Suprapubic skin (tissue), 3 donors: ENCODE measurements at regions not wholly inside any gene's neighbourhood (a gene's known extent, or its start where the extent isn't known, plus 50 kb on each side); places are given as distances from the start of the nearest gene placed in this dataset.

Experiments
- POLR2A ChIP-seq, 2 donors: fragments of 450-650 bp; IDR thresholded peaks; one replicate each; pipeline ENCODE4 v1.6.1; 2017; ENCODE audit warnings: antibody characterized with exemption in 2 of 2, mild to moderate bottlenecking in 2 of 2, moderate library complexity in 2 of 2
- TF ChIP-seq, protein P1 (sequence below), 2 donors: fragments of 200-600 bp in 1 of 2; fragments of 450-650 bp in 1 of 2; sonication (generic) in 1 of 2; IDR thresholded peaks; one replicate each; pipeline ENCODE4 v1.5.1; 2016 to 2019; ENCODE audit warnings: antibody characterized with exemption in 2 of 2, mild to moderate bottlenecking in 1 of 2, moderate library complexity in 1 of 2

DNA sequence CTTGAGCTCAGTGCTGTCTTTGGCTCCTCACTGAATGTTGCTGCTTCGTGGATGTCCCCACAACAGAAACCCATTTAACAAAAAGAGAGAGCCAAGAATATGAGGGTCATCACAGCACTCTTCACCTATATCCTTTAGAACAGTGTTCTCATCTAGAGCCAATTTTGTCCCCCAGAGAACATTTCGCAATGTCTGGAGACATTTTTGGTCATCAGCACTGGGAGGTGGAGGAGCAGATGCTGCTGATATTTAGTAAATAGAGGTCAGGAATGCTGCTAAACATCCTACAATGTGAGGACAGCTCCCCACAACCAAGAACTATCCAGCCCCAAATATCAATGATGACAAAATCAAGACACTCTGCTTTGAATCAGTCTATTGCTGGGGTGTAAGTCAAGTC, 92.5 kb downstream of the BBS10 start:
- TF ChIP-seq, protein P1, sequence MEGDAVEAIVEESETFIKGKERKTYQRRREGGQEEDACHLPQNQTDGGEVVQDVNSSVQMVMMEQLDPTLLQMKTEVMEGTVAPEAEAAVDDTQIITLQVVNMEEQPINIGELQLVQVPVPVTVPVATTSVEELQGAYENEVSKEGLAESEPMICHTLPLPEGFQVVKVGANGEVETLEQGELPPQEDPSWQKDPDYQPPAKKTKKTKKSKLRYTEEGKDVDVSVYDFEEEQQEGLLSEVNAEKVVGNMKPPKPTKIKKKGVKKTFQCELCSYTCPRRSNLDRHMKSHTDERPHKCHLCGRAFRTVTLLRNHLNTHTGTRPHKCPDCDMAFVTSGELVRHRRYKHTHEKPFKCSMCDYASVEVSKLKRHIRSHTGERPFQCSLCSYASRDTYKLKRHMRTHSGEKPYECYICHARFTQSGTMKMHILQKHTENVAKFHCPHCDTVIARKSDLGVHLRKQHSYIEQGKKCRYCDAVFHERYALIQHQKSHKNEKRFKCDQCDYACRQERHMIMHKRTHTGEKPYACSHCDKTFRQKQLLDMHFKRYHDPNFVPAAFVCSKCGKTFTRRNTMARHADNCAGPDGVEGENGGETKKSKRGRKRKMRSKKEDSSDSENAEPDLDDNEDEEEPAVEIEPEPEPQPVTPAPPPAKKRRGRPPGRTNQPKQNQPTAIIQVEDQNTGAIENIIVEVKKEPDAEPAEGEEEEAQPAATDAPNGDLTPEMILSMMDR (IDR thresholded peaks at IDR 0.05), result no peak
- TF ChIP-seq POLR2A (IDR thresholded peaks at IDR 0.05), result no peak
